ENCODE measurements at regions not wholly inside any gene's neighbourhood (a gene's known extent, or its start where the extent isn't known, plus 50 kb on each side); places are given as distances from the start of the nearest gene placed in this dataset.
"Not testable (repeated sequence)": the region's sequence is repeated elsewhere in the genome, so short reads cannot be mapped to it uniquely, and the experiment has no call there.

DNA sequence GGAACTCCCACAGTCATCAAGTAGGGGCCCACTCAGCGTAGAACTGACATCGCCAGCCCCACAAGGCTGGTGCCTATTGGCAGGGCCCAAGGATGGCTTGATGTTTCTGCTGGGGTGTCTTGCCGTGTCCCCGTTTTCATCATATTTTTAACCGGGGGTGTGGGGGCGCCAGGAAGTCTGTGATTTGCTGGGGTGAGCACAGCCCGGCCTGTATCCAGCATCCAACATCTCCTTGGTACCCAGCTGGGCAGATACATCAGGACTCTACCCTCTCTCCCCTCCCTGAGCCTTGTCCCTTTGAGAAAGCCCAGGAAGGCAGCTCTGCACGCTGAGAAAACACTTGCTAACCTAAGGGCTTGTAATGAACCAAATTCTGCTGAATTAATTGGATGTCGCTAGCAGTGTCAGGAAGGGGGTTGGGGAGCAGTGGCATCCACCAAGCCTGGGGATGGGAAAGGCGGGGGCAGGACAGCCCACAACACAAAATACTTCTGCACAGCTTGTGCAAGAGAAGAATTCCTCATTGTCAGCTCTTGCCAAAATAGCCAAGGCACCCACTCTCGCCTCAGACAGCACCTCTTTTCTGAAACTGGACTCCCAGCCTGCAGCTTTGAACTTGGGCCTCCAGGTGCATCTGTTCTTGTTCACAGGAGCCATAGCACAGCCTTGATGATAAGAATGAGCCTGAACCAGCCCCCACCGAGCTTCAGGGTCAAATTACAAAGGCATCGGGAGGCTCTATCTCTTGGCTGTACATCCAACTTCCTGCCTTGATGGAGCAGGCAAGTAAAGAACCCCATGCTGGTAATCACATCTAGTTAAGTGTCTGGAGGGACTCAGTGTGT, 63.7 kb upstream of the LYRM9 start:
- Histone ChIP-seq H3K9me3 (ENCODE audit: insufficient read depth, low read depth, low read length) (no peaks in the 10 kb centered on the region), H3K27ac (ENCODE audit: low read depth, low read length) (no peak overlapping the region), H3K27me3 (ENCODE audit: insufficient read depth, low read length) (no peaks in the 10 kb centered on the region), H3K9ac (ENCODE audit: low read depth, low read length) (no peak overlapping the region), H3K4me1 (ENCODE audit: insufficient read depth, low read length) (peaks cover 33% of the 10 kb centered on the region), H3K36me3 (ENCODE audit: insufficient read depth, low read length) (no peaks in the 10 kb centered on the region), H3K4me3 (ENCODE audit: low read length) (no peak overlapping the region)
- WGBS, result 84% methylated on average over 13 of the region's 13 CpGs

DNA sequence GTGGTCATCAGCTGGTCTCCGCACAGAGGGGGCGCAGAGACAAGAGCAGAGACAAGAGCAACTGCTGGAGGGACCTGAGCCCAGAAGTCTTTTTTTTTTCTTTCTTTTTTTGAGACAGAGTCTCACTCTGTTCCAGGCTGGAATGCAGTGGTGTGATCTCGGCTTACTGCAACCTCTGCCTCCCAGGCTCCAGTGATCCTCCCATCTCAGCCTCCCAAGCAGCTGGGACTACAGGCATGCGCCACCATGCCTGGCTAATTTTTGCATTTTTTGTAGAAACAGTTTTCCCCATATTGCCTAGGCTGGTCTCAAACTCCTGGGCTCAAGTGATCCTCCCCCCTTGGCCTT, 64.3 kb upstream of the LYRM9 start:
- H3K9me3 ChIP-seq (ENCODE audit: insufficient read depth, low read depth, low read length); H3K9ac ChIP-seq (ENCODE audit: low read depth, low read length); H3K27ac ChIP-seq (ENCODE audit: low read depth, low read length); H3K36me3 ChIP-seq (ENCODE audit: insufficient read depth, low read length); H3K4me3 ChIP-seq (ENCODE audit: low read length); H3K27me3 ChIP-seq (ENCODE audit: insufficient read depth, low read length): not testable (repeated sequence)
- 85% methylated on average over 4 of the region's 4 CpGs for WGBS
- H3K4me1 ChIP-seq (ENCODE audit: insufficient read depth, low read length), result peaks cover 33% of the 10 kb centered on the region

DNA sequence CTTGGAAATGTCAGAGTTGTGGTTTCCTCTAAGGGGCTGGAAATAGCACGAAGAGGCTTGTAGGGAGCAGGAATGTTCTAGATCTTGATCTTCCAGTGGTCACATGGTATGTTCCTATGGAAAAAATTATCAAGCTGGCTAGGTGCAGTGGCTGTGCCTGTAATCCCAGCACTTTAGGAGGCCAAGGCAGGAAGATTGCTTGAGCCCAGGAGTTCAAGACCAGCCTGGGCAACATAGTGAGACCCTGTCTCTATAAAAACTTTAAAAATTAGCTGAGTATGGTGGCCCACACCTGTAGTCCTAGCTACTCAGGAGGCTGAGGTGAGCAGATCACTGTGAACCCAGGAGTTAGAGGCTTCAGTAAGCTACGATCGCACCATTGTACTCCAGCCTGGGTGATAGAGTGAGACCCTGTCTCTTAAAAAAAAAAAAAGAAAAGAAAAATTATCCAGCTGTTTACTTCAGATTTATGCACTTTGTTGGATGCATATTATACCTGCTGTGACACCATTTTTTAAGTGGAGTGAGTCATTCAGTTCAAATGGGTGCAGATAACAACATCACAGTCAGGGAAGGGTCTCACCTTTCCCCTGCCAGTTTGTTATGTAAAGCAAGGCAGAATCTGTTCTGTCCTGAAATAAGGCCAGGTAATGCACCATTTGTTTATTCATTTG, 65.7 kb upstream of the LYRM9 start:
- peak overlapping the region; percentile 65; the same call in 1 of the 2 replicates for H3K27ac ChIP-seq (ENCODE audit: low read depth, low read length)
- H3K27me3 ChIP-seq (ENCODE audit: insufficient read depth, low read length), result no peaks in the 10 kb centered on the region
- H3K36me3 ChIP-seq (ENCODE audit: insufficient read depth, low read length), result no peaks in the 10 kb centered on the region
- H3K9me3 ChIP-seq (ENCODE audit: insufficient read depth, low read depth, low read length), result no peaks in the 10 kb centered on the region
- H3K4me3 ChIP-seq (ENCODE audit: low read length), result no peak overlapping the region
- WGBS, result 60% methylated on average over 3 of the region's 3 CpGs
- H3K4me1 ChIP-seq (ENCODE audit: insufficient read depth, low read length), result peaks cover 35% of the 10 kb centered on the region
- H3K9ac ChIP-seq (ENCODE audit: low read depth, low read length), result no peak overlapping the region

DNA sequence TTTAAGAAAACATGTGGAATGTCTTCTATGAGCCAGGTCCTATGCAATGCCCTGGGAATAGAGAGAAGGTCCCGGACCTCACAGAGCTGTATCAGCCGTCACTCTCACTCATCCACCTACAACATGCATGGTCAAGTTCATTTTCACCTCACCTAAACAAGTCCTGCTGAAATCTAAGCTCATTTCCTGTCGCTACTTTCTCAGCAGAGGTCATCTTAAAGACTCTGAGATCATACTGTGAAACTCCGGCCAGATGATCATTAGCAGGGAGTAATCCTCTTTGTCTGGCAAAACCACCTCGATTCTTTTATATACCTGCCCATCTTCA, 66.2 kb upstream of the LYRM9 start:
- Histone ChIP-seq H3K9me3 (ENCODE audit: insufficient read depth, low read depth, low read length) (no peaks in the 10 kb centered on the region), H3K27ac (ENCODE audit: low read depth, low read length) (peak overlapping the region; percentile 65; the same call in 1 of the 2 replicates), H3K4me1 (ENCODE audit: insufficient read depth, low read length) (peaks cover 38% of the 10 kb centered on the region), H3K9ac (ENCODE audit: low read depth, low read length) (0 out of 2 replicates have a peak overlapping the region, but pooled peaks have one; percentile 33), H3K36me3 (ENCODE audit: insufficient read depth, low read length) (no peaks in the 10 kb centered on the region), H3K4me3 (ENCODE audit: low read length) (no peak overlapping the region), H3K27me3 (ENCODE audit: insufficient read depth, low read length) (no peaks in the 10 kb centered on the region)
- 36% methylated on average over 5 of the region's 5 CpGs for WGBS

DNA sequence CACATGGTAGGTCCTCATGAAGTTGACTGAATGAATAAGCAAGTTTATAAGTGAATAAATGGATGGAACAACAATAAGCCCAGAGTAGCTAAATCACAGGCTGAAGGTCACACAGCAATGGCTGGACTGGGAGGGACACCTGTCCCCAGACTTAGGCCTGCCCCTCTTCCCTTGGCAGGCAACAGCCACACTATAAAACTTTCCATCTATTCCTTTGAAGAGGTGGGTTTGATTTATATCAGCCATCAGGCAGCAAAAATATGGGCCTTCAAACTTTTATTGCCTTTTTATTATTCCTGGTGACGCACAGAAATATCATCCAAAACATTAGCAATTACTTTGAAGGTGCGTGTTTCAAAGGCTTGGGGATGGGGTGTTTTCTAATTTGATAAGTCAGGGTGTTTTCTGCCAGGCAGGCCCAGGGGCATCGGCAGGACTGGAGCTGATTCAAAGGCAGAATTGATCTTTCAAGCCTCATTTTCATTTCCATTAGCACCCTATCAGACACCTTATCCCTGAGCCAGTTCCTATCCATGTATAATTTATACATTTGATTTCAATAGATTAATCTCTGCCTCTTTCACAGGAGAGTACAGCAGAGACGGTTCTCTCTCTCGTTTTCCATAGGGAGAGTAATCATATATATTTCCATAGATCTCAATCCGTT, 67.2 kb upstream of the LYRM9 start:
- no peaks in the 10 kb centered on the region for H3K9me3 ChIP-seq (ENCODE audit: insufficient read depth, low read depth, low read length)
- H3K27me3 ChIP-seq (ENCODE audit: insufficient read depth, low read length), result no peaks in the 10 kb centered on the region
- 100% methylated on average over 1 of the region's 6 CpGs for WGBS
- no peaks in the 10 kb centered on the region for H3K36me3 ChIP-seq (ENCODE audit: insufficient read depth, low read length)
- no peak overlapping the region for H3K4me3 ChIP-seq (ENCODE audit: low read length)
- H3K9ac ChIP-seq (ENCODE audit: low read depth, low read length), result no peak overlapping the region
- no peak overlapping the region for H3K27ac ChIP-seq (ENCODE audit: low read depth, low read length)
- peaks cover 31% of the 10 kb centered on the region for H3K4me1 ChIP-seq (ENCODE audit: insufficient read depth, low read length)

DNA sequence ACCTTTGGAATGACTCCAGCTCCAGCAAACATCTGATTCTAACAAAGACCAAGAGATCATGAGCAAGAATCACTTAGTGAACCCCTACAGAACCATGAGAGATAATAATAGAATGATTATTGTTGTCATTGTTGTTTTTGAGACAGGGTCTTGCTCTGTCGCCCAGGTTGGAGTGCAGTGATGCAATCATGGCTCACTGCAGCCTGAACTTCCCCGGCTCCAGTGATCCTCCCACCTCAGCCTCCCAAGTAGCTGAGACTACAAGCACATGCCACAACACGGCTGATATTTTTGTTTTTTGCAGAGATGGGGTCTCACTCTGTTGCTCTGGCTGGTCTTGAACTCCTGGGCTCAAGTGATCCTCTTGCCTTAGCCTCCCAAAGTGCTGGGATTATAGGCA, 69.4 kb upstream of the LYRM9 start:
- H3K27me3 ChIP-seq (ENCODE audit: insufficient read depth, low read length); H3K9me3 ChIP-seq (ENCODE audit: insufficient read depth, low read depth, low read length); H3K4me3 ChIP-seq (ENCODE audit: low read length); H3K9ac ChIP-seq (ENCODE audit: low read depth, low read length); H3K27ac ChIP-seq (ENCODE audit: low read depth, low read length); H3K36me3 ChIP-seq (ENCODE audit: insufficient read depth, low read length): not testable (repeated sequence)
- H3K4me1 ChIP-seq (ENCODE audit: insufficient read depth, low read length), result peaks cover 23% of the 10 kb centered on the region; the same call in 1 of the 2 replicates
- 90% methylated on average over 3 of the region's 3 CpGs for WGBS

DNA sequence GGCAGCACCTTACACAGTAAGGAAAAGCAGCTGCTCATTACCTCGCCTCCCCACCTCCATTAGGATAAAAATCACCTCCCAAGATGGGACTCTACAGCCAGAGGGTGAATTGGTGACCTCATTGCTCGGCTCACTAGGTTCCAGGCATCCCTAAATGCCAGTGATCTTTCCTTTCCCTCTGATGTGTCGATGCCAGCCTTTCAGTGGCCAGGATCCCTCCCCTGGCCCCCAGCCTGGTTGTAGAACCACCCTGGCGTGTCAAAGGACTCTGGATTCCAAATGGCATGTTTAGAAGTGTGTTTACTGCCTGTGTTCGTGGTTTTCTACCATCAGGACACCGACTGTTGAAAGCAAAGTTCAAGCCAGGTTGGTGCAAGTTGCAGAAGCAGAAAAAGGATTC, 72.1 kb upstream of the LYRM9 start:
- Histone ChIP-seq H3K36me3 (ENCODE audit: insufficient read depth, low read length) (no peaks in the 10 kb centered on the region), H3K4me1 (ENCODE audit: insufficient read depth, low read length) (peaks cover 12% of the 10 kb centered on the region; the same call in 1 of the 2 replicates), H3K9me3 (ENCODE audit: insufficient read depth, low read depth, low read length) (no peaks in the 10 kb centered on the region), H3K27me3 (ENCODE audit: insufficient read depth, low read length) (no peaks in the 10 kb centered on the region), H3K9ac (ENCODE audit: low read depth, low read length) (no peak overlapping the region), H3K4me3 (ENCODE audit: low read length) (no peak overlapping the region), H3K27ac (ENCODE audit: low read depth, low read length) (no peak overlapping the region)
- WGBS, result 90% methylated on average over 6 of the region's 6 CpGs

DNA sequence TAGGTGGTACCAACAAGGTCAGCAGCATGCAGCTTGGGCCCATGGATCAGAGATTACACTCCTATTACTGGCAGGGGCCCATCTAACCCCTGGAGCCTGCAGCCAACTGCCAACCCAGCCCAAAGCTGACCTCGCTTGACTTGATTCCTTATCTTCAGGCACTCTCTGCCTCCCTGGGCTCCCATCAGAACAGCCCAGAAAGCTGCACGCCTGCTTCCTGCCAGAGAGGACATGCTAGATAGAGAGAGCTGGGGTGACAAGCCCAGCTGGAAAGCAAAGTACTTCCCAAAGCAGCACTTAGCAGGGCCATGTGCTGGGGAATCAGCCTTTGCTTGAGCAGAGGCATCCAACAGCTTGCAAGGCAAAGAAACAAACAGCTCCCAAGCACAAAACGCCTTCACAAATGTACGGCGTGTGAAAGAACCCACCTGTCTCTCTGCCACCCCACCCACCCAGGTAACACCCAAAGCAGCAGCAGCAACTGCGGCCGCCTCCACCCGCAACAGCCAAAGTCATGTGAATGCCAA, 74.2 kb upstream of the NLK start:
- Histone ChIP-seq H3K4me1 (ENCODE audit: insufficient read depth, low read length) (peaks cover 9% of the 10 kb centered on the region; the same call in 1 of the 2 replicates), H3K4me3 (ENCODE audit: low read length) (no peak overlapping the region), H3K36me3 (ENCODE audit: insufficient read depth, low read length) (no peaks in the 10 kb centered on the region), H3K27me3 (ENCODE audit: insufficient read depth, low read length) (no peaks in the 10 kb centered on the region), H3K27ac (ENCODE audit: low read depth, low read length) (no peak overlapping the region), H3K9ac (ENCODE audit: low read depth, low read length) (no peak overlapping the region), H3K9me3 (ENCODE audit: insufficient read depth, low read depth, low read length) (no peaks in the 10 kb centered on the region)
- WGBS, result 94% methylated on average over 8 of the region's 8 CpGs

DNA sequence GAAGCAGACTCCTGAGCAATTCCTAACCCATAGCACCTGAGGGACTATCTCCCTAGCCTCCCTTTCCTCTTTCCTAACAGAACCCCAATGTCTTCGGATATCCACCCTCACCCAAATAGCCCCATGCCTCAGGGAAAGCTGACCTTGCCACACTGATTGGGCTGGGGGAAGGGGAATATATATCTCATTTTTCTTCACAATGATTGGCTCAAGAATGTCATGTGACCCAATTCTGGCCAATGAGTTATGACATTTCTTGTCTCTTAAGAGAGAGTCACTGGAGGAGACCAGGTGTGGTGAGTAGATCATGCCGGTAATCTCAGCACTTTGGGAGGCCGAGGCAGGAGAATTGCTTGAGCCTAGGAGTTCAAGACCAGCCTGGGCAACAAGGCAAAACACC, 71.9 kb upstream of the NLK start:
- Histone ChIP-seq H3K36me3 (ENCODE audit: insufficient read depth, low read length) (no peaks in the 10 kb centered on the region), H3K9me3 (ENCODE audit: insufficient read depth, low read depth, low read length) (no peaks in the 10 kb centered on the region), H3K9ac (ENCODE audit: low read depth, low read length) (no peak overlapping the region), H3K27ac (ENCODE audit: low read depth, low read length) (no peak overlapping the region), H3K4me1 (ENCODE audit: insufficient read depth, low read length) (no peaks in the 10 kb centered on the region), H3K4me3 (ENCODE audit: low read length) (no peak overlapping the region), H3K27me3 (ENCODE audit: insufficient read depth, low read length) (no peaks in the 10 kb centered on the region)
- 84% methylated on average over 3 of the region's 3 CpGs for WGBS

DNA sequence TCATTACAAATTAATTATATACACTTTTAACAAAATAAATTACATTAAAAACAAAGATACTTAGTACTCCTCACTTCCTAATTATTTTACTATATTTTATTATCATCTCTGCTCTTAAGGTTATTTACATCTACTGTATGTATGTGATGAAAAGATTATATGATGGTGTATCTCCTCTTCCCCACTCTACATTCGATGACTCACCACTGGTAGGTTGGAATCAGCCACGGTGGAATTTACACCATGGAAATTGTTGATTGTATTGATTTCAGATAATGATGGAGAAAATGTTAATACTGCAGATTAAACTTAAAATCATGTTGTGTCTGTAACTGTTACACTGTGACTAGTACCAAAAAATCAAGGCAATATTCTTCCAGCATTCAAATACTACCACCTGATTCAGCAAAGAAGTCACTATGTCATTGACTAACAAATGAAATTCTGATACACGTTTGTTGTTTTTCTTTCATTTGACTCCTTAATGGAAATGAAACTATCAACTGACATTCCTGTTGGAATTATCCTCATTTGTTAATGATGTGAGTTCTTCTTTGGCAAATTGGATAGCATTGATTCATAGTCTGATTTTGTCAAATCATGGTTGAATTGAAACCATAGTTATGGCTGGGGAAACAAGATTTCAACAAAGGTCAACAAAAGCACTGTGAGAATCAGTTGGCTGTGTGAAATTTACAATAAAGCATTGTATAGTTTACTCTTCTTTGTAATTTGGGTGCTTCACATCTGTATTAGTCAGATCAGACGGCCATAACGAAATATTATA, 69.0 kb upstream of the NLK start:
- Histone ChIP-seq H3K4me1 (ENCODE audit: insufficient read depth, low read length) (no peaks in the 10 kb centered on the region), H3K27me3 (ENCODE audit: insufficient read depth, low read length) (no peaks in the 10 kb centered on the region), H3K9me3 (ENCODE audit: insufficient read depth, low read depth, low read length) (no peaks in the 10 kb centered on the region), H3K27ac (ENCODE audit: low read depth, low read length) (no peak overlapping the region), H3K4me3 (ENCODE audit: low read length) (no peak overlapping the region), H3K9ac (ENCODE audit: low read depth, low read length) (no peak overlapping the region), H3K36me3 (ENCODE audit: insufficient read depth, low read length) (no peaks in the 10 kb centered on the region)
- WGBS, result 96% methylated on average over 5 of the region's 5 CpGs

Measured in HUES64 (cell line).